HG03439 (cell line): ENCODE measurements at regions not wholly inside any gene's neighbourhood (a gene's known extent, or its start where the extent isn't known, plus 50 kb on each side); places are given as distances from the start of the nearest gene placed in this dataset.

Source experiments
- ATAC-seq: cut with Tn5 transposase; IDR thresholded peaks from one replicate; pipeline ENCODE4 v1.9.1; 2021; ENCODE audit warnings: mild to moderate bottlenecking, moderate library complexity; ENCODE audit not compliant: unreplicated experiment

GRCh38 chrX:39519030-39519488, 578.7 kb downstream of the BCOR start:
- no peak for ATAC-seq

GRCh38 chrX:39519566-39520301, 578.0 kb downstream of the BCOR start:
- ATAC-seq = no peak

GRCh38 chrX:39525758-39526157, 572.0 kb downstream of the BCOR start:
- no peak for ATAC-seq

- ATAC-seq = no peak
Observed at GRCh38 chrX:39527025-39527424, 570.7 kb downstream of the BCOR start.

- no peak for ATAC-seq
Observed at GRCh38 chrX:39528161-39528916, 569.4 kb downstream of the BCOR start.

- no peak for ATAC-seq
Observed at GRCh38 chrX:39532761-39533160, 565.0 kb downstream of the BCOR start.

- no peak for ATAC-seq
Observed at GRCh38 chrX:39534949-39535348, 562.8 kb downstream of the BCOR start.

- no peak for ATAC-seq
Observed at GRCh38 chrX:39536211-39536610, 561.5 kb downstream of the BCOR start.

GRCh38 chrX:39541881-39542280, 555.9 kb downstream of the BCOR start:
- no peak for ATAC-seq

DNA sequence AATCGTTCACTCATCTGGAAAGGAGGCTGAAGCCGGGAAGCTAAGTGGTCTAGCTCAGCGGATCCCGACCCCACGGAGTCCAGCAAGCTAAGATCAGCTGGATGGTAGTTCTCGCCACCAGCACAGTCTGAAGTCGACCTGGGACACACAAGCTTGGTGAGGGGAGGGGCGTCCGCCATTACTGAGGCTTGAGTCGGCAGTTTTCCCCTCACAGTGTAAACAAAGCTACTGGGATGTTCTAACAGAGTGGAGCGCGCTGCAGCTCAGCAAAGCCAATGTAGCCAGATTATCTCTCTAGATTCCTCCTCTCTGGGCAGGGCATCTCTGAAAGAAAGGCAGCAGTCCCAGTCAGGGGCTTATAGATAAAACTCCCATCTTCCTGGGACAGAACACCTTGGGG, 555.4 kb downstream of the BCOR start:
- ATAC-seq = no peak

GRCh38 chrX:39550795-39551361, 546.9 kb downstream of the BCOR start:
- ATAC-seq = no peak

DNA sequence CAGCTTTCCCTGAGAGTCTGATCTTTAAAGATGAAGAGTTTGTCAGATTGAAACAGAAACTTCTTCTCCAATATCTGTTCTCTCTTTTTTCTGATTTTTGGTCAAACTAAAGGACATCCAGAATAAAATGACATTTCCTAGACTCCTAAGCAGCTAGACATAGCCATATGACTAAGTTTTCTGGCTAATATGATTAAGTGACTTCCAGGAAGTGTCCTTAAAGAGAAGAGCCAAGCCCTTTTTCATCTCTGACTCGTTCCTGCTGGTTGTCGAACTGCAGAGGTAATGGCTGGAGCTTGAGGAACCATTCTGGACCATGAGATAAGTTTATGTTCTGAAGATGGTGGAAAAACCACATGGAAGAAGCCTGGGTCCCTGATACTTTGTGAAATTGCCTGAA, 546.0 kb downstream of the BCOR start:
- ATAC-seq = no peak

- ATAC-seq = no peak
Observed at GRCh38 chrX:39555431-39555830, 542.3 kb downstream of the BCOR start.

GRCh38 chrX:39556056-39556455, 541.7 kb downstream of the BCOR start:
- no peak for ATAC-seq

DNA sequence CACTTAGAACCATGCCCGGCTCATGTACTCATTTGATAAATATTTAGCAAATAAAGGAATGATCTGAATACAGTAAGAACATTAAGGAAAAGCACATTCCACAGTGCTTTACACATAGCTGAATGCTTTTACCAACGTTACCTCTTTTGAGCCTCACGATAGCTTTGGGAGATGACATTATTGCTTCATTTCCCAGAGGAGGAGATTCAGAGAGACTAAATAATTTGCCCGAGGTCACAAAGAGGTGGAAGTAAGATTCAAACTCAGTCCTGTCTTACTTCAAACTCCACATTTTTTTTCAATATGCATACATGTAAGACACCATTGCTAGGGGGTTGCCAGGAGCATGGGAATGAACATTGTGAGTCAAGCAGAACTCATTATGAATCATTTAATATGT, 538.5 kb downstream of the BCOR start:
- ATAC-seq = no peak

DNA sequence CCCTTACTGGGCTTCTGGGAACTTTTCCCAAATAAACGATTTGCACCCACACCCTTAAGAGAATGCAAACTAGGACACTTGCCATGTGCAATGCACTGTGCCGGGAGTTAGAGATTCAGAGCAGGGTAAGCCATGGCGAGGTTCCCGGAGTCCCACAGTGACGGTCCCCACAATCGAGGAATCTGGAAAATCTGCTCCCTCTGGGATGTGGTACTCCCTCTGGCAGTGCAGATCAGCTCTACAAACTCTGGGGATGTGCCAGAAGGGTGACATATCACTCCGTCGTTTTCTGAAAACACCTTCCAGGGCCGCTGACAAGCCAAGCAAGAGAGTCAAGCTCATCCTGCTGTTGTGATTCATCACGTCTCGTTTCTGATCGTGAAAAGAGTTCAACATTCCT, 537.5 kb downstream of the BCOR start:
- ATAC-seq = no peak

- ATAC-seq = no peak
Observed at GRCh38 chrX:39563178-39563577, 534.6 kb downstream of the BCOR start.

DNA sequence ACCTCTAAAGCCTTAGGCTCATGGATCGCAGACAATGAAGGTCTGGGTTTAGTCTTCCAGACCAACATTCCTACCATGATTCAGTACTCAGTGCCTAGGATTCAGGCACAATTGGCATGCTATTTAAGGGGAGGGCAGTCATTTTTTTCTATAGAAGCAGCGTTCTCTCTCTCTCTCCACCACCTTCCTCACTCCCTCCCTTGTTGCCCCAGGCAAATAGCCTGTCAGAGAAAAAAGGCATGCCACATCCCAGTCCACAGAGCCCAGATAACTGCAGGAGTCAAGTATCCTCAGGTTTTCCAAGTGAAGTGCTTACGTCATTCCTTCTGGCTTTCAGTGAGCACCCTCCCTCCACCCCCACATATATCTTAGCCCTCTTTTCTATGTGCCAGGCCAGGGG, 533.0 kb downstream of the BCOR start:
- no peak for ATAC-seq

- ATAC-seq = no peak
Observed at GRCh38 chrX:39574178-39574577, 523.6 kb downstream of the BCOR start.

GRCh38 chrX:39576041-39576872, 521.5 kb downstream of the BCOR start:
- ATAC-seq = no peak
